ENCODE measurements at regions not wholly inside any gene's neighbourhood (a gene's known extent, or its start where the extent isn't known, plus 50 kb on each side); places are given as distances from the start of the nearest gene placed in this dataset.

GRCh38 chr2:19435815-19436214, 77.4 kb upstream of the OSR1 start:
- no peak overlapping the region for H3K23ac ChIP-seq (ENCODE audit: insufficient read length, low read depth, low read length)
- H3K9ac ChIP-seq (ENCODE audit: extremely low read depth, insufficient read length, low read length) = no peak overlapping the region
- no peak for TF ChIP-seq CTCF (conservative IDR thresholded peaks at IDR 0.05)
- H3K18ac ChIP-seq (ENCODE audit: insufficient read length, low read depth, low read length) = no peak overlapping the region
- no peak overlapping the region for H4K8ac ChIP-seq (replicated peaks; ENCODE audit: insufficient read length, low read depth, low read length)
- no peak overlapping the region for H4K5ac ChIP-seq (ENCODE audit: insufficient read length, low read depth, low read length)
- no peaks in the 10 kb centered on the region for H3K79me2 ChIP-seq (ENCODE audit: insufficient read depth, low read length)
- H3K56ac ChIP-seq (ENCODE audit: insufficient read length, low read depth, low read length) = no peak overlapping the region
- H3K4me2 ChIP-seq (ENCODE audit: insufficient read depth, insufficient read length, low read length) = no peak overlapping the region
- no peak overlapping the region for H2BK5ac ChIP-seq (ENCODE audit: insufficient read length, low read length)
- no peaks in the 10 kb centered on the region for H3K9me3 ChIP-seq (ENCODE audit: control insufficient read depth, low read depth, low read length)
- H3K4me1 Mint-ChIP-seq = no peaks in the 10 kb centered on the region; a peak in 1 of 4 replicates
- no peak overlapping the region for H2AK5ac ChIP-seq (ENCODE audit: insufficient read length, low read length)
- no peaks in the 10 kb centered on the region for H3K4me1 ChIP-seq (ENCODE audit: insufficient read depth, low read length)
- no peaks in the 10 kb centered on the region for H3K23me2 ChIP-seq (ENCODE audit: insufficient read length, low read depth, low read length, poor library complexity, severe bottlenecking)
- H2BK120ac ChIP-seq (ENCODE audit: low read depth, low read length, poor library complexity, severe bottlenecking) = no peak overlapping the region
- H3K79me1 ChIP-seq (ENCODE audit: insufficient read depth, low read depth, low read length, poor library complexity, severe bottlenecking) = no peaks in the 10 kb centered on the region
- no peak overlapping the region for H2AFZ ChIP-seq (ENCODE audit: low read length)
- H3T11ph ChIP-seq (ENCODE audit: low read length) = no peak overlapping the region
- no peaks in the 10 kb centered on the region for H3K27me3 ChIP-seq (ENCODE audit: insufficient read depth, low read length)
- H2BK20ac ChIP-seq (ENCODE audit: low read depth, low read length, poor library complexity, severe bottlenecking) = no peak overlapping the region
- peak overlapping the region in 1 of 3 experiments; percentile 66; a peak in 1 of 7 replicates for H3K27ac Mint-ChIP-seq
- H3K9me3 Mint-ChIP-seq = no peaks in the 10 kb centered on the region
- H3K27ac ChIP-seq (ENCODE audit: insufficient read length, low read depth, low read length) = no peak overlapping the region
- H2BK15ac ChIP-seq (ENCODE audit: low read depth, low read length) = no peak overlapping the region
- no peak overlapping the region for H4K91ac ChIP-seq (ENCODE audit: insufficient read length, low read depth, low read length)
- no peak overlapping the region for H3K4me3 Mint-ChIP-seq
- no peak for DNase-seq
- no peak overlapping the region for H2BK12ac ChIP-seq (ENCODE audit: insufficient read length, low read depth, low read length)
- H3K4ac ChIP-seq (ENCODE audit: low read depth, low read length) = no peak overlapping the region
- WGBS (ENCODE audit: extremely low coverage, insufficient read length, low lambda C conversion rate) = no CpG with 5 or more reads among the region's 1 CpG
- H3K14ac ChIP-seq (ENCODE audit: insufficient read depth, low read length) = no peak overlapping the region
- no peaks in the 10 kb centered on the region for H3K36me3 Mint-ChIP-seq (ENCODE audit: insufficient read depth in 1 of 3, low read depth in 3 of 3)
- H4K20me1 ChIP-seq (ENCODE audit: control insufficient read depth, insufficient read depth, insufficient read length) = no peaks in the 10 kb centered on the region
- H3K27me3 Mint-ChIP-seq (ENCODE audit: low read depth) = no peaks in the 10 kb centered on the region

Measured in H9 (cell line).